Pancreas (tissue), 10 donors: ENCODE measurements at regions not wholly inside any gene's neighbourhood (a gene's known extent, or its start where the extent isn't known, plus 50 kb on each side); places are given as distances from the start of the nearest gene placed in this dataset.

Experiments used
- ATAC-seq, 4 donors: fragments of 200-7000 bp; cut with Tn5 transposase; one replicate each; pipeline versions ENCODE4 v1.8.0 to v1.9.1; 2020; ENCODE audit warnings: mild to moderate bottlenecking in 4 of 4, moderate library complexity in 4 of 4
- DNase-seq, 6 donors: peaks; one replicate each; pipeline ENCODE4 v3.0.0-alpha.2; 2020
- FAIRE-seq: peaks from 2 replicates; lab custom pipeline; 2012; peaks lifted over from hg19 to GRCh38; lab: Jason Lieb, UNC
- H3K27ac ChIP-seq, 4 donors: fragments of 200-600 bp; sonication (generic); 1 replicate in 3 of 4; 2 replicates in 1 of 4; pipeline versions ENCODE4 v1.5.0 to v1.8.0; 2020
- H3K27me3 ChIP-seq, 4 donors: fragments of 200-600 bp; one replicate each; pipeline ENCODE4 v1.8.0; 2021
- H3K36me3 ChIP-seq, 3 donors: fragments of 200-600 bp; sonication (generic) in 1 of 3; one replicate each; pipeline versions ENCODE4 v1.5.0 to v1.8.0; 2020 to 2021
- H3K4me1 ChIP-seq, 3 donors: fragments of 200-600 bp; one replicate each; pipeline ENCODE4 v1.8.0; 2021
- H3K4me3 ChIP-seq, 4 donors: fragments of 200-600 bp; sonication (generic) in 2 of 4; one replicate each; pipeline versions ENCODE4 v1.5.0 to v1.8.0; 2020 to 2021
- H3K9me3 ChIP-seq, 4 donors: fragments of 200-600 bp; one replicate each; pipeline ENCODE4 v1.8.0; 2021
- CTCF ChIP-seq, 4 donors: fragments of 200-600 bp; sonication (generic) in 3 of 4; IDR thresholded peaks; one replicate each; pipeline versions ENCODE4 v1.5.0 to v1.8.0; 2021; ENCODE audit warnings: antibody characterized with exemption in 4 of 4
- WGBS, 2 donors: extraction: QIAGEN DNeasy Blood & Tissue Kit; methylation state at CpG; one replicate each; pipeline ENCODE4 v1.1.7; 2013; 5-methylcytosine and 5-hydroxymethylcytosine counted together
- intact Hi-C, 3 donors: fragments of 100-400 bp; cut with DNase I; formaldehyde crosslinking; loops; one replicate each; pipeline versions ENCODE4 v1.11.1 to v1.14.2; 2022
- donor health status: healthy with polysubstance abuse.
- donor health status: DM: no; HTN: no; CAD: no; lungs with moderate emphysema.
- donor health status: DM: no; HTN: no; CAD: no.
- donor health status: control.
- donor health status: control.
- donor health status: Bipolar disorder and iron deficiency.
- donor health status: DM: yes; HTN: yes; CAD: no.
- donor health status: DM: no; HTN: no; CAD: no.
- donor health status: DM: no; HTN: no; CAD: no.
- donor health status: DM: yes; HTN: yes; CAD: no.

- intact Hi-C loops: no loop called here
- no peak for FAIRE-seq
- Histone ChIP-seq H3K27me3 (no peaks in the 10 kb centered on the region), H3K27ac (no peak overlapping the region), H3K9me3 (no peaks in the 10 kb centered on the region), H3K4me1 (no peaks in the 10 kb centered on the region), H3K36me3 (no peaks in the 10 kb centered on the region), H3K4me3 (no peak overlapping the region)
- no peak for TF ChIP-seq CTCF (IDR thresholded peaks at IDR 0.05)
- ATAC-seq: no peak
- WGBS, 2 donors: 29 to 33% methylated on average over 3 of the region's 3 CpGs
- no peak for DNase-seq
Observed at GRCh38 chr17:5635949-5636348, 51.6 kb upstream of the NLRP1 start.

GRCh38 chr17:5638596-5638995 is 54.3 kb upstream of the NLRP1 start:
- WGBS, 2 donors: 62 to 63% methylated on average over 2 of the region's 2 CpGs
- intact Hi-C loops: no loop called here
- no peak overlapping the region for H3K4me3 ChIP-seq
- no peak for TF ChIP-seq CTCF (IDR thresholded peaks at IDR 0.05)
- DNase-seq (no peak), ATAC-seq (no peak), FAIRE-seq (no peak)
- no peaks in the 10 kb centered on the region for H3K27me3 ChIP-seq
- no peaks in the 10 kb centered on the region for H3K36me3 ChIP-seq
- H3K27ac ChIP-seq: no peak overlapping the region
- no peaks in the 10 kb centered on the region for H3K9me3 ChIP-seq
- H3K4me1 ChIP-seq: no peaks in the 10 kb centered on the region

GRCh38 chr17:5640726-5641125 is 56.4 kb upstream of the NLRP1 start:
- Histone ChIP-seq H3K9me3 (no peaks in the 10 kb centered on the region), H3K27me3 (no peaks in the 10 kb centered on the region), H3K4me3 (no peak overlapping the region), H3K36me3 (no peaks in the 10 kb centered on the region), H3K27ac (no peak overlapping the region), H3K4me1 (no peaks in the 10 kb centered on the region)
- DNase-seq (no peak), FAIRE-seq (no peak), ATAC-seq (no peak)
- no peak for TF ChIP-seq CTCF (IDR thresholded peaks at IDR 0.05)
- intact Hi-C loops: no loop called here
- 72 to 74% methylated on average over 2 of the region's 2 CpGs for WGBS, 2 donors

- 87 to 88% methylated on average over 4 of the region's 4 CpGs for WGBS, 2 donors
- intact Hi-C loops: no loop called here
Observed at GRCh38 chr17:5642752-5643151, 58.4 kb upstream of the NLRP1 start.

GRCh38 chr17:5644065-5644464 is 59.8 kb upstream of the NLRP1 start:
- H3K36me3 ChIP-seq: no peaks in the 10 kb centered on the region
- H3K4me3 ChIP-seq: no peak overlapping the region
- H3K27ac ChIP-seq: no peak overlapping the region
- intact Hi-C loops: no loop called here
- 71 to 90% methylated on average over 3 of the region's 3 CpGs for WGBS, 2 donors
- FAIRE-seq: no peak
- TF ChIP-seq CTCF (IDR thresholded peaks at IDR 0.05): no peak
- H3K4me1 ChIP-seq: no peaks in the 10 kb centered on the region
- DNase-seq: no peak
- no peaks in the 10 kb centered on the region for H3K27me3 ChIP-seq
- no peaks in the 10 kb centered on the region for H3K9me3 ChIP-seq
- ATAC-seq: no peak

More at GRCh38 chr17:5642752-5643151, 58.4 kb upstream of the NLRP1 start:
- ATAC-seq: no peak
- H3K4me3 ChIP-seq: no peak overlapping the region
- no peaks in the 10 kb centered on the region for H3K27me3 ChIP-seq
- FAIRE-seq: no peak
- TF ChIP-seq CTCF (IDR thresholded peaks at IDR 0.05): no peak
- DNase-seq: no peak
- no peaks in the 10 kb centered on the region for H3K9me3 ChIP-seq
- H3K27ac ChIP-seq: no peak overlapping the region
- no peaks in the 10 kb centered on the region for H3K36me3 ChIP-seq
- H3K4me1 ChIP-seq: no peaks in the 10 kb centered on the region
